ENCODE measurements at regions not wholly inside any gene's neighbourhood (a gene's known extent, or its start where the extent isn't known, plus 50 kb on each side); places are given as distances from the start of the nearest gene placed in this dataset.

- no peaks in the 10 kb centered on the region for H3K4me1 ChIP-seq
- peak in 1 of 3 donors; percentile 58 for DNase-seq
- H3K27me3 ChIP-seq, result no peaks in the 10 kb centered on the region
- H3K27ac ChIP-seq, result peak overlapping the region in 2 of 4 donors; percentile 8 to 10
- no peaks in the 10 kb centered on the region for H3K9me3 ChIP-seq
- H3K4me3 ChIP-seq, result no peak overlapping the region
- no peak for TF ChIP-seq CTCF (IDR thresholded peaks at IDR 0.05)
- TF ChIP-seq POLR2A (IDR thresholded peaks at IDR 0.05), result no peak
- H3K36me3 ChIP-seq, result no peaks in the 10 kb centered on the region
Observed at GRCh38 chrX:67100031-67100884, 443.6 kb upstream of the AR start.

- Histone ChIP-seq H3K4me3 (no peak overlapping the region), H3K9me3 (no peaks in the 10 kb centered on the region), H3K36me3 (no peaks in the 10 kb centered on the region), H3K27me3 (no peaks in the 10 kb centered on the region), H3K27ac (no peak overlapping the region), H3K4me1 (no peaks in the 10 kb centered on the region)
- no peak for DNase-seq
- TF ChIP-seq CTCF (IDR thresholded peaks at IDR 0.05), result no peak
- TF ChIP-seq POLR2A (IDR thresholded peaks at IDR 0.05), result no peak
Observed at GRCh38 chrX:67094061-67094460, 449.8 kb upstream of the AR start.

- Histone ChIP-seq H3K27ac (no peak overlapping the region), H3K27me3 (no peaks in the 10 kb centered on the region), H3K4me3 (no peak overlapping the region), H3K9me3 (no peaks in the 10 kb centered on the region), H3K36me3 (no peaks in the 10 kb centered on the region), H3K4me1 (no peaks in the 10 kb centered on the region)
- no peak for DNase-seq
- TF ChIP-seq CTCF (IDR thresholded peaks at IDR 0.05), result no peak
- no peak for TF ChIP-seq POLR2A (IDR thresholded peaks at IDR 0.05)
Observed at GRCh38 chrX:67050760-67051159, 411.9 kb upstream of the EDA2R start.

- Histone ChIP-seq H3K36me3 (no peaks in the 10 kb centered on the region), H3K4me3 (no peak overlapping the region), H3K9me3 (no peaks in the 10 kb centered on the region), H3K4me1 (no peaks in the 10 kb centered on the region), H3K27me3 (no peaks in the 10 kb centered on the region), H3K27ac (no peak overlapping the region)
- no peak for DNase-seq
- TF ChIP-seq CTCF (IDR thresholded peaks at IDR 0.05) (no peak), POLR2A (IDR thresholded peaks at IDR 0.05) (no peak)
Observed at GRCh38 chrX:67044866-67045265, 406.0 kb upstream of the EDA2R start.

GRCh38 chrX:67044029-67044653, 405.3 kb upstream of the EDA2R start:
- TF ChIP-seq CTCF (IDR thresholded peaks at IDR 0.05) (no peak), POLR2A (IDR thresholded peaks at IDR 0.05) (no peak)
- Histone ChIP-seq H3K27ac (no peak overlapping the region), H3K9me3 (no peaks in the 10 kb centered on the region), H3K4me1 (no peaks in the 10 kb centered on the region), H3K27me3 (no peaks in the 10 kb centered on the region), H3K36me3 (no peaks in the 10 kb centered on the region), H3K4me3 (no peak overlapping the region)
- no peak for DNase-seq

Data from Peyer's patch (tissue), 4 donors.